NCI-H69 (cell line): ENCODE measurements at regions not wholly inside any gene's neighbourhood (a gene's known extent, or its start where the extent isn't known, plus 50 kb on each side); places are given as distances from the start of the nearest gene placed in this dataset.
A peak's percentile ranks its signal among the peaks of the same experiment; 100 is the strongest.
"Not testable (repeated sequence)": the region's sequence is repeated elsewhere in the genome, so short reads cannot be mapped to it uniquely, and the experiment has no call there.

Source experiments
- DNase-seq: peaks from one replicate; lab custom pipeline; 2025; lab: John Stamatoyannopoulos, UW

GRCh38 chr2:13201924-13202323, 485.2 kb downstream of the TRIB2 start:
- peak; percentile 5 for DNase-seq

DNA sequence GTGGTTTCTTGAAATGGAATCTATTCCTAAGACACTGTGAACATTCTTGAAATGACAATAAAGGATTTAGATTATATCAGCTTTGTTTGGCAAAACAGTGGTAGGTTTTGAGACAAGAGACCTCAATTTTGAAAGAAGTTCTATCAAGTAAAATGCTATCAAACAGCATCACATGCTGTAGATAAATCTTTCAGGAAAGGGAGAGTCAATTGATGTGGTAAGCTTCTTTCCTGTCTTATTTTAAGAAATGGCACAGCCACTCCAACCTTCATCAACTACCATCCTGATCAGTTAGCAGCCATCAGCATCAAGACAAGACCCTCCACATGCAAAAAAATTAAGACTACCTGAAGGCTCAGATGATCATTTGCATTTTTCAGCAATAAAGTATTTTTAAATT, 495.4 kb downstream of the TRIB2 start:
- DNase-seq: no peak

DNA sequence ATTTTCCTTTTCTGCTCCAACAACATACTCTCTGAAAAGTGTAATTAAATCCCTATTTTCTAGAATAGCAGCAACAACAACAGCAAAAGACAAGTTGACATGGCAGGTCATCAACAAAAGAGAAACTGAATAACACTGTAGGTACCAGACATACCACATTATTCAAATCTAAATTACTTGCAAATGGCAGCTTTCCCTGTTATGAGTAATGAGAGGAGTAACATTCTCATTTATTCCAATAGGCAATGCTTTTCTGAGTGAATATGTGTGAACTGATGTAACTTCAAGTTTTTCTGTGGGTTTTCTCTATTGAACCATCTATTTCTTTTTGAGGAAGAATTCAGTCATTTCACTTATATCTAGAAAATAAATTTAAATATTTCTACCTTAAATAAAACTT, 501.5 kb downstream of the TRIB2 start:
- no peak for DNase-seq

- DNase-seq: peak; percentile 69
Observed at GRCh38 chr2:13227578-13227977, 510.8 kb downstream of the TRIB2 start.

DNA sequence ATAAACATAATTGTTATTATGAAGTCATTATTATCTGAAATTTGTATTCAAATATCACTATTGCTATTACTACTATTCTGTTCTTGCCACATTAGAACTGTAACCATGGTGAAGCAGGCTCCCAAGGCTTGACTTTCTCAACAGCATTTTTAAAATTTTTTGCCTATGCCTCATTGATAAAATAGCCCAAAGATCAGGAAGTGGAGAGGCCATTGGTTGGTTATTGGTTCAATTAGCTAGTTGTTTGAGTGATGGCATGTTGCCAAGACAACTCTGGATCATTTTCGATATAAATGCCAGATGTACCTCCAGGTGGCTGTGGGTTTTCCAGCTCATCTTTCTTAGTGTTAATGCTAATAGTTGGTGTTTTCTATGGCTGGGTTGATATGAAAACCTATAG, 513.5 kb downstream of the TRIB2 start:
- DNase-seq: peak; percentile 51

DNA sequence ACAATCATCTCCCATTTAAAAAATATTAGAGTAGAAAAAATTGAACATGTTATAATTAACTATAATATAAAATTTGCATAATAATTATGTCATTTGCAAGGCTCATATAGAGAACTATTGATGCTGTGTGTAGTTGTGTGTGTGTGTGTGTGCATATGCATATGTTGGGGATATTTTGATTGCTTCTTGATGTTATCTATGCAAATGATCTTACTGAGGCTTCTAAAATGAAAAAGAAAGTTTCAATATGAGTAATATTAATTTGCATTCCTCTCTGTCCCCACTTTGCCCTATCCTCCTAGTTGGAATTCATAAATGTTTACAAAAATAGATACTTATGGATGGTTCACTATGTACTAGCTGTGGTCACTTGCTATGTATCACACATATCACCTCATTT, 523.3 kb downstream of the TRIB2 start:
- DNase-seq: no peak

- DNase-seq: no peak
Observed at GRCh38 chr2:13240789-13241487, 524.2 kb downstream of the TRIB2 start.

GRCh38 chr2:13252615-13253014, 535.9 kb downstream of the TRIB2 start:
- DNase-seq: no peak

DNA sequence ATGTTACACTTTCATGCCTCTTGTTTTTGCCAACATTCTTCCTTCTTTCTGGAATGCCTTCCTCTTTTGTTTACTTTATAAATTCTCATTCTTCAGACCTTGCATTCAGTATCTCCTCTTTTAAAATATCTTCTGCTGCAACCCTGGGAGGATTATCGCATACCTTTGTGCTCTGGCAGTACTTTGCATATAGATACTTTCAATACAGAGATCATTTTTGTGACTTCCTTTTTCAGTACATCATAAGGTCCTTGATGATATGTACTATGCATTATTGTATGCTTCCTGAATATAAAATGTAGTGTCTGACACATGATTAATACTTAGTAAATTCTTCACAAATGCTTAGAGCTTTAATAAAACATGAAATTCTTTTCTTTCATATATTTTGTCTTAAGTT, 538.7 kb downstream of the TRIB2 start:
- no peak for DNase-seq

DNA sequence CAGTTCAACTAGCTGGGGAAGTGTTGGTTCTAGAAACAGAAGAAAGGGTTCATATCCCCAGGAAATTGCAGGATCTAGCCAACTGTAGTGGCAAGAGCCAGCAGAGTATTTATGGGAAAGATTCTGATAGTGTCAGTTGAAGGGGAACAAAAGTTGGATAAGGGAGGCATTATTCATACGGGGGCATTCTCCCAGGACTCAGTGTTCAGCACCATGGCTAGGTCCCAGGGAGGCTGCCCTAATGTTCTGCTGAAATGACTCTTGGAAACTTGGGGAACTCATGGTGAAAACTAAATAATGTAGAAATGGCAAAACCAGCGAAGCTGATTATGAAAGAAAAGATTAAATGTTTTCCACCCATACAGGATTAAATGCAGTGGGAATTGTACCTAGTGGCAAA, 543.7 kb downstream of the TRIB2 start:
- no peak for DNase-seq

DNA sequence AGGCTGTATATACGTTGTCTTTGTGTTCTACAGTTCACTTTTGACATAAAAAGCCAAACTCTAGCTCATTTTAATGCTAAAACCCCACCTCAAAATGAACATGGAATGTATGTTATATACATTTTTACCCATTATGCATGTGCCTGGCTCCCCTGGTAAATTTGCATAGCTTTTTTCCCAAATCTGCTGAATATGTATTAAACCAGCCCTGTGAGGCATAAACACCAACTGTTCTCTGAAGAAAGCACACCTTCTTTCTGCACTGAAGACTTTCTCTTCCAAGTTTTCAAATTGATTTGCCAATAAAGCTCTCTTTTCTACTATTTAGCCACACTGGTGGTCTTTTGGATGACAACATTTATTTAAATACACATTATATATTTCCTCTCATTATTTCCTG, 549.4 kb downstream of the TRIB2 start:
- DNase-seq: no peak

- DNase-seq: no peak
Observed at GRCh38 chr2:13284688-13285087, 568.0 kb downstream of the TRIB2 start.

GRCh38 chr2:13289310-13289709, 572.6 kb downstream of the TRIB2 start:
- no peak for DNase-seq

- peak; percentile 68 for DNase-seq
Observed at GRCh38 chr2:13308478-13308805, 591.7 kb downstream of the TRIB2 start.

DNA sequence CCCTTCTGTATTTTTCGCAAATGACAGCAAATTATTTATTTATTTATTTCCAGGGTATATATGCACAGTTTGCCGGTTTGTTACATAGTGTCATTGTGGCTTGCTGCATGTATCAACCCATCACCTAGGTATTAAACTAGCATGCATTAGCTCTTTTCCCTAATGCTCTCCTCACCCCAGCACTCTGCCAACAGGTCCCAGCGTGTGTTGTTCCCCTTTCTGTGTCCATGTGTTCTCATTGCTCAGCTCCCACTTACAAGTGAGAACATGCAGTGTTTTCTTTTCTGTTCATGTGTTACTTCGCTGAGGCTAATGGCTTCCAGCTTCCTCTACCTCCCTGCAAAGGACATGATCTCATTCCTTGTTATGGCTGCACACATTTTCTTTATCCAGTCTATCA, 592.3 kb downstream of the TRIB2 start:
- peak; percentile 54 for DNase-seq

DNA sequence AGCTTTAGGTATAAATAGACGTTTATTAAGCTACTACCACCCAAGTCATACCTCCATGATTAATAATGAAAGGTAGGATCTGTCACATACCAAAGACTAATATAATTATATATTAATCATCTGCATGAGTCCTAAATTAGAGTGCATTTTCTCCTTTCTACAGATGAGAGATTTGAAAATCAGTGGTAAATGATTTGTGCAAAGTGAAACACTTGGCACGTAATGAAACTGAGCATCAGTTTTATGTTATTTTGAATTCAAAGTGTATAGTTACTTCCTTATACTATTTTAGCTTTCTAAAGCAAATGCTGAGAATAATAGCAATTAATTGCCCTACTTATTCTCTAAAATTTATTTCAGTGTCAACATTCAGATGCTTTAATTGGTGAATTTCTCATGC, 615.3 kb downstream of the TRIB2 start:
- DNase-seq: no peak

GRCh38 chr2:13334071-13334470, 617.3 kb downstream of the TRIB2 start:
- DNase-seq: not testable (repeated sequence)

- no peak for DNase-seq
Observed at GRCh38 chr2:13334545-13334944, 617.8 kb downstream of the TRIB2 start.

- DNase-seq: peak; percentile 31
Observed at GRCh38 chr2:13335862-13336535, 619.3 kb downstream of the TRIB2 start.

GRCh38 chr2:13351068-13351467, 634.3 kb downstream of the TRIB2 start:
- no peak for DNase-seq

- no peak for DNase-seq
Observed at GRCh38 chr2:13353083-13353482, 636.3 kb downstream of the TRIB2 start.

DNA sequence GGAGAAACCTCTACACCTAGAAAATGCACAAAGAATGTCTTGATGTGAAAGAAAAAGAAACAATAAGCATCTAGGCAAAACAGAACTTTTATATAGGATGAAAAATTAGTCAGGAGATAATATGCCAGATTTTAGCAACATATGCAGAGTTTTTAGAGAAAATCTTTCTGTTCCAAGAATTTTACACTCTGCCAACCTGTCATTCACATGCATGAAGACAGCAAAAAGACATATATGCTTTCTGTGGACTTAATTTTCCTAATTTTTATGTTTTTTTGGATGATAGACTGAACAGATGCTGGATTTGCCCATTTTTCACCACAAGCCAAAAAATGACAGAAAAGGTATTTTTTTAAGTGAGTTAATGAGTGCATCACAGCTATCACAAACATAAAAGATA, 637.3 kb downstream of the TRIB2 start:
- DNase-seq: no peak

GRCh38 chr2:13381928-13382327, 665.2 kb downstream of the TRIB2 start:
- DNase-seq: not testable (repeated sequence)

DNA sequence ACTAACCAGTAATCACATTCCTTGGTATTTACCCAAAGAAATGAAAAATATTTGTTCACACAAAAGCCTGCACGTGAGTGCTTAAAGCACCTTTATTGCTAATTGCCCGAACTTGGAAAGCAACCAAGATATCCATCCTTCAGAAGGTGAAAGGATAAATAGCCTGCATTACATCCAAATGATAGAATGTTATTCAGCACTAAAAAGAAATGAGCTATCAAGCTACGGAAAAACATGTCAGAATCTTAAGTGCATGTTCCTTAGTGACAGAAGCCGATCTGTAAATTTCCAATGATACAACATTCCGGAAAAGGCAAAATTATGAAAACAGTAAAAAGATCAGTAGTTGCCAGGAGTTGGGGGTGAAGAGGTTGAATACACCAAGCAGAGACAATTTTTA, 672.4 kb downstream of the TRIB2 start:
- peak; percentile 0 for DNase-seq
